Astrocyte (in vitro differentiated cells and primary cell): ENCODE measurements at regions not wholly inside any gene's neighbourhood (a gene's known extent, or its start where the extent isn't known, plus 50 kb on each side); places are given as distances from the start of the nearest gene placed in this dataset.
A peak's percentile ranks its signal among the peaks of the same experiment; 100 is the strongest.

Experiments
- DNase-seq: peaks from one replicate; pipeline ENCODE4 v3.0.0-alpha.2; 2010; ENCODE audit warnings: low read depth
- FAIRE-seq: peaks from 2 replicates; lab custom pipeline; 2011; peaks lifted over from hg19 to GRCh38; lab: Jason Lieb, UNC
- H2AFZ ChIP-seq: 2 replicates; pipeline ENCODE4 v1.6.0; 2012; ENCODE audit warnings: low read depth, low read length, inconsistent platforms
- H3K27ac ChIP-seq: 2 replicates; pipeline ENCODE4 v1.5.1; 2011; ENCODE audit warnings: low read depth, low read length, inconsistent platforms
- H3K27me3 ChIP-seq: 2 replicates; pipeline ENCODE4 v1.6.0; 2011; ENCODE audit warnings: low read length, inconsistent platforms; ENCODE audit not compliant: insufficient read depth
- H3K36me3 ChIP-seq: 2 replicates; pipeline ENCODE4 v1.5.1; 2011; ENCODE audit warnings: low read length, inconsistent platforms; ENCODE audit not compliant: insufficient read depth
- H3K4me1 ChIP-seq: 2 replicates; pipeline ENCODE4 v1.5.1; 2011; ENCODE audit warnings: low read length, inconsistent platforms; ENCODE audit not compliant: insufficient read depth
- H3K4me2 ChIP-seq: 2 replicates; pipeline ENCODE4 v1.6.0; 2012; ENCODE audit warnings: low read length, inconsistent platforms
- H3K4me3 ChIP-seq: 2 replicates; pipeline ENCODE4 v1.5.1; 2011; ENCODE audit warnings: low read depth, mild to moderate bottlenecking, low read length, inconsistent platforms; ENCODE audit not compliant: insufficient read depth
- H3K79me2 ChIP-seq: 2 replicates; pipeline ENCODE4 v1.6.0; 2012; ENCODE audit warnings: mild to moderate bottlenecking, low read length, inconsistent platforms; ENCODE audit not compliant: insufficient read depth
- H3K9ac ChIP-seq: 2 replicates; pipeline ENCODE4 v1.6.0; 2012; ENCODE audit warnings: mild to moderate bottlenecking, low read length, inconsistent platforms
- H3K9me3 ChIP-seq: 2 replicates; pipeline ENCODE4 v1.5.1; 2012; ENCODE audit warnings: low read depth, mild to moderate bottlenecking, low read length, inconsistent platforms; ENCODE audit not compliant: insufficient read depth
- H4K20me1 ChIP-seq: 2 replicates; pipeline ENCODE4 v1.6.0; 2012; ENCODE audit warnings: low read length, inconsistent platforms; ENCODE audit not compliant: insufficient read depth
- H3K27ac Mint-ChIP-seq: one replicate; pipeline ENCODE4 v1.8.0; 2021; ENCODE audit warnings: mild to moderate bottlenecking, mixed read lengths; ENCODE audit not compliant: unreplicated experiment
- H3K27me3 Mint-ChIP-seq: one replicate; pipeline ENCODE4 v1.8.0; 2021; ENCODE audit warnings: low read depth, mixed read lengths; ENCODE audit not compliant: unreplicated experiment
- H3K36me3 Mint-ChIP-seq: one replicate; pipeline ENCODE4 v1.8.0; 2021; ENCODE audit warnings: low read depth, mixed read lengths; ENCODE audit not compliant: unreplicated experiment
- H3K4me1 Mint-ChIP-seq: one replicate; pipeline ENCODE4 v1.8.0; 2021; ENCODE audit warnings: low read depth, mixed read lengths; ENCODE audit not compliant: unreplicated experiment
- H3K4me3 Mint-ChIP-seq: one replicate; pipeline ENCODE4 v1.8.0; 2021; ENCODE audit warnings: mild to moderate bottlenecking, moderate library complexity, mixed read lengths; ENCODE audit not compliant: unreplicated experiment
- H3K9me3 Mint-ChIP-seq: one replicate; pipeline ENCODE4 v1.8.0; 2021; ENCODE audit warnings: mild to moderate bottlenecking, mixed read lengths; ENCODE audit not compliant: unreplicated experiment
- EZH2 ChIP-seq: IDR thresholded peaks from 2 replicates; pipeline ENCODE4 v1.6.1; 2012; ENCODE audit warnings: mild to moderate bottlenecking, low read length, inconsistent platforms; ENCODE audit not compliant: insufficient read depth
- TF ChIP-seq, protein P1 (sequence below): IDR thresholded peaks from 2 replicates; pipeline ENCODE4 v1.5.1; 2011; ENCODE audit warnings: low read depth, mild to moderate bottlenecking, inconsistent platforms, low read length, moderate library complexity; ENCODE audit not compliant: insufficient read depth

DNA sequence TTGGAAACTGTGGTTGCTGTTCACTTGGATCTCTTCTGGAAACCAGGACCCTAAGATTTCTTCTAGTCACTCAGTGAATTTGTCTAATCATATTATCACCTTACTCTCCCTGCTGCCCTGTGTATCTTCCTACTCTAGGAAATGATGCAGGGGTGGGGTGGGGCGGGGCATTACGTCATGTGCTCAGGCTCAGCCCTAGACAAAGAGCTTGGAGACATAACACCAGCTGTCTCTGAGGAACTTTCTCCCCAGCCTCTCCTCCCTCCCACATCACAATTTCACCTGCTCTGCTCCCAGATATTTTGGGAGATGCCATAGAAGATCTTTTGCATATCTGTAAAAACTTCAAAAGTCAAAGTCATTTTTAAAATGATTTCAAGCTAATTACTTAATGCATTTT is 470.4 kb downstream of the ZSWIM6 start:
- DNase-seq = no peak

DNA sequence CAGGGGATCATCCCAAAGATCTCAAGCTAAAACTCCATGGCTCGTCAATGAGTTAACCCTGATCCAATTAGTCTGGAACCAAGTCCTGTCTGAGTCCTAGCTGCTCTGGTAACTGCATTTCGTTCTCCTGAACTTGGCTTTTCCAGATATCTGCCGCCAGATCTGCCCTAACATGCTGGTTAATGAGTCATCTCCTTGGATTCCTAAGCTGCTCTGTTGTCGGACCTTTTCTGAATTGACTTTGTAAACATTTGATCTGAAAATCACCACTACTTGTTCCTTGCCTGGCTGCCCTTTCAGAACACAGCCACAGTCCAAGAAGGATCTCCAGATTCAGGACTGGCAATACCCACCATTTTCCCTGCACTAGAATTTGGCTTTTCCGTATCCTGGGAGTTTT is 473.0 kb downstream of the ZSWIM6 start:
- Histone ChIP-seq H3K4me2 (peak overlapping the region; percentile 40), H4K20me1 (no peaks in the 10 kb centered on the region), H3K4me1 (peaks cover 10% of the 10 kb centered on the region), H3K9me3 (no peaks in the 10 kb centered on the region), H3K27ac (no peak overlapping the region), H3K9ac (no peak overlapping the region), H3K79me2 (no peaks in the 10 kb centered on the region), H3K4me3 (no peak overlapping the region), H2AFZ (no peak overlapping the region), H3K36me3 (no peaks in the 10 kb centered on the region), H3K27me3 (peaks cover 3% of the 10 kb centered on the region)
- FAIRE-seq (peak; percentile 66), DNase-seq (peak; percentile 88)
- no peak for TF ChIP-seq EZH2
- TF ChIP-seq, protein P1, sequence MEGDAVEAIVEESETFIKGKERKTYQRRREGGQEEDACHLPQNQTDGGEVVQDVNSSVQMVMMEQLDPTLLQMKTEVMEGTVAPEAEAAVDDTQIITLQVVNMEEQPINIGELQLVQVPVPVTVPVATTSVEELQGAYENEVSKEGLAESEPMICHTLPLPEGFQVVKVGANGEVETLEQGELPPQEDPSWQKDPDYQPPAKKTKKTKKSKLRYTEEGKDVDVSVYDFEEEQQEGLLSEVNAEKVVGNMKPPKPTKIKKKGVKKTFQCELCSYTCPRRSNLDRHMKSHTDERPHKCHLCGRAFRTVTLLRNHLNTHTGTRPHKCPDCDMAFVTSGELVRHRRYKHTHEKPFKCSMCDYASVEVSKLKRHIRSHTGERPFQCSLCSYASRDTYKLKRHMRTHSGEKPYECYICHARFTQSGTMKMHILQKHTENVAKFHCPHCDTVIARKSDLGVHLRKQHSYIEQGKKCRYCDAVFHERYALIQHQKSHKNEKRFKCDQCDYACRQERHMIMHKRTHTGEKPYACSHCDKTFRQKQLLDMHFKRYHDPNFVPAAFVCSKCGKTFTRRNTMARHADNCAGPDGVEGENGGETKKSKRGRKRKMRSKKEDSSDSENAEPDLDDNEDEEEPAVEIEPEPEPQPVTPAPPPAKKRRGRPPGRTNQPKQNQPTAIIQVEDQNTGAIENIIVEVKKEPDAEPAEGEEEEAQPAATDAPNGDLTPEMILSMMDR = no peak
- no peaks in the 10 kb centered on the region for H3K9me3 Mint-ChIP-seq
- peak overlapping the region; percentile 9 for H3K4me3 Mint-ChIP-seq
- peaks cover 25% of the 10 kb centered on the region for H3K4me1 Mint-ChIP-seq
- peaks cover 10% of the 10 kb centered on the region for H3K27me3 Mint-ChIP-seq
- peak overlapping the region; percentile 70 for H3K27ac Mint-ChIP-seq
- no peaks in the 10 kb centered on the region for H3K36me3 Mint-ChIP-seq

More for the DNA sequence above, 470.4 kb downstream of the ZSWIM6 start:
- H3K36me3 ChIP-seq = no peaks in the 10 kb centered on the region
- peaks cover 10% of the 10 kb centered on the region for H3K4me1 ChIP-seq
- no peak for FAIRE-seq
- H3K9me3 ChIP-seq = no peaks in the 10 kb centered on the region
- H3K9ac ChIP-seq = no peak overlapping the region
- TF ChIP-seq, protein P1 = no peak
- no peak for TF ChIP-seq EZH2
- H3K4me3 ChIP-seq = no peak overlapping the region
- Mint-ChIP-seq H3K27ac (no peak overlapping the region), H3K4me1 (peaks cover 25% of the 10 kb centered on the region), H3K27me3 (peaks cover 3% of the 10 kb centered on the region), H3K4me3 (no peak overlapping the region), H3K36me3 (no peaks in the 10 kb centered on the region), H3K9me3 (no peaks in the 10 kb centered on the region)
- H3K4me2 ChIP-seq = no peak overlapping the region
- H3K27me3 ChIP-seq = peaks cover 3% of the 10 kb centered on the region
- no peak overlapping the region for H2AFZ ChIP-seq
- H4K20me1 ChIP-seq = no peaks in the 10 kb centered on the region
- H3K27ac ChIP-seq = no peak overlapping the region
- H3K79me2 ChIP-seq = no peaks in the 10 kb centered on the region

DNA sequence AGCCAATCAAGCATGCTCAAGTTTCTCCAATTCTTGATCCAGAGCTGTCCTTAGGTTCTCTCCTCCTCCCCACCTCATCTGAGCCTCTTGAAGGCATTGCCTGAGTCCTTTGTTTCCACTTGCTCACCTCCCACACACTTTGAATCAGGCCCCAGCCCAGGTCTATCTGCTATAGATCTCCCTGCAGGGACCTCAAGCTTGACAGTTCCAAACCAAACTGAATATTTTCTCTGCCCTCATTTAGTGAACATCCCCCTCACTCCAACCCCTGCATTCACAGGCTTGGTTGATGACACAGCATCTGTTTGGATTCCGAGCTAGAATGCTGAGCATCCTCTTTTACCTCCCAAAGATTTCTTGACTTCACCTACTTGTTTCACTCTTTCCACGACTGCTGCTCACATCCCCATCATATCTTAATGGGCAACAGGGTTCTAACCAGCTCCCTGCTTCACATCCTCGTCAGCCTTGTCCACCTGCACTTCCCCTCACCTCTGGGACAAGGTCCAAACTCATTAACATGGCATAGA is 474.5 kb downstream of the ZSWIM6 start:
- no peak for FAIRE-seq
- H3K9me3 Mint-ChIP-seq = peaks cover 2% of the 10 kb centered on the region
- no peak overlapping the region for H2AFZ ChIP-seq
- no peak for TF ChIP-seq EZH2
- TF ChIP-seq, protein P1 = no peak
- H3K4me1 ChIP-seq = peaks cover 10% of the 10 kb centered on the region
- no peaks in the 10 kb centered on the region for H3K79me2 ChIP-seq
- H3K4me3 Mint-ChIP-seq = peak overlapping the region; percentile 6
- no peaks in the 10 kb centered on the region for H4K20me1 ChIP-seq
- peaks cover 8% of the 10 kb centered on the region for H3K27me3 Mint-ChIP-seq
- peak; percentile 68 for DNase-seq
- H3K9me3 ChIP-seq = no peaks in the 10 kb centered on the region
- H3K36me3 Mint-ChIP-seq = no peaks in the 10 kb centered on the region
- H3K36me3 ChIP-seq = no peaks in the 10 kb centered on the region
- H3K9ac ChIP-seq = no peak overlapping the region
- peaks cover 34% of the 10 kb centered on the region for H3K4me1 Mint-ChIP-seq
- H3K27ac Mint-ChIP-seq = peak overlapping the region; percentile 66
- peaks cover under 1% of the 10 kb centered on the region for H3K27me3 ChIP-seq
- no peak overlapping the region for H3K4me2 ChIP-seq
- no peak overlapping the region for H3K4me3 ChIP-seq
- no peak overlapping the region for H3K27ac ChIP-seq
